ENCODE measurements at regions not wholly inside any gene's neighbourhood (a gene's known extent, or its start where the extent isn't known, plus 50 kb on each side); places are given as distances from the start of the nearest gene placed in this dataset.

- no peak for DNase-seq
These were observed 254.7 kb upstream of the KLHL1 start for GRCh38 chr13:70362820-70363570.

- DNase-seq = no peak
These were observed 248.8 kb upstream of the KLHL1 start for GRCh38 chr13:70357031-70357430.

- no peak for DNase-seq
These were observed 244.8 kb upstream of the KLHL1 start for GRCh38 chr13:70353096-70353495.

- DNase-seq = no peak
These were observed 239.8 kb upstream of the KLHL1 start for GRCh38 chr13:70347947-70348620.

- DNase-seq = no peak
These were observed 231.5 kb upstream of the KLHL1 start for GRCh38 chr13:70339738-70340137.

GRCh38 chr13:70338609-70339008, 230.4 kb upstream of the KLHL1 start:
- no peak for DNase-seq

- DNase-seq = no peak
These were observed 228.6 kb upstream of the KLHL1 start for GRCh38 chr13:70336866-70337265.

GRCh38 chr13:70333752-70334151, 225.5 kb upstream of the KLHL1 start:
- no peak for DNase-seq

GRCh38 chr13:70330697-70331361, 222.6 kb upstream of the KLHL1 start:
- no peak for DNase-seq

- DNase-seq = no peak
These were observed 216.3 kb upstream of the KLHL1 start for GRCh38 chr13:70324519-70324918.

- DNase-seq = no peak
These were observed 202.9 kb upstream of the KLHL1 start for GRCh38 chr13:70311191-70311590.

- no peak for DNase-seq
These were observed 202.3 kb upstream of the KLHL1 start for GRCh38 chr13:70310396-70311119.

- no peak for DNase-seq
These were observed 189.0 kb upstream of the KLHL1 start for GRCh38 chr13:70297189-70297616.

- DNase-seq = no peak
These were observed 176.1 kb upstream of the KLHL1 start for GRCh38 chr13:70284371-70284770.

- DNase-seq = no peak
These were observed 167.6 kb upstream of the KLHL1 start for GRCh38 chr13:70275841-70276240.

GRCh38 chr13:70255406-70255991, 147.2 kb upstream of the KLHL1 start:
- no peak for DNase-seq

GRCh38 chr13:70253834-70254233, 145.6 kb upstream of the KLHL1 start:
- no peak for DNase-seq

GRCh38 chr13:70253411-70253810, 145.2 kb upstream of the KLHL1 start:
- no peak for DNase-seq

GRCh38 chr13:70249332-70250064, 141.2 kb upstream of the KLHL1 start:
- no peak for DNase-seq

GRCh38 chr13:70237131-70237530, 128.9 kb upstream of the KLHL1 start:
- DNase-seq = no peak

- no peak for DNase-seq
These were observed 127.3 kb upstream of the KLHL1 start for GRCh38 chr13:70235565-70235964.

- DNase-seq = no peak
These were observed 115.7 kb upstream of the KLHL1 start for GRCh38 chr13:70223911-70224310.

Data from CD4-positive, alpha-beta T cell treated with Interleukin-6 for 4 hours (primary cell).